ENCODE measurements at regions not wholly inside any gene's neighbourhood (a gene's known extent, or its start where the extent isn't known, plus 50 kb on each side); places are given as distances from the start of the nearest gene placed in this dataset.

DNA sequence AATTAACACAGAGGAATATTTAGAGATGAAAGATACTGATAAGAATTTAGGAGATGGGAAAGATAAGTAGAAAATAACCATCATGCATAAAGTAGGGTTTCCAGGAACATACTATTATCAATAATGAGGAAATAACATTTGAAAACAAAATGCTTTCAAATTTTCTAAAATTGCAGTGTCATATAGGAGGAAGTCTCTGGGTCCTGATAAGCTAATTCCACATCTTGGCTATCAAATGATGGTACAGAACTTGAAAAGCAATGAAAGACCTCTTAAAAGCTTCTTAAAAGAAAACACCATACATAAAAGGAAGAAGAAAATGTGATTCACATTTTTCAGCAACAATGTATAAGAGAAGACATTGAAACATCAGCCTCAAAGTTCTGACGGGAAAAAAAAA is 1024.8 kb downstream of the TSN start:
- no peak overlapping the region for H2BK5ac ChIP-seq (ENCODE audit: low read length)
- no peak overlapping the region for H3K14ac ChIP-seq (ENCODE audit: low read length)
- no peak overlapping the region for H4K91ac ChIP-seq (ENCODE audit: low read depth, low read length, poor library complexity)
- WGBS, 2 donors (ENCODE audit: extremely low coverage in 2 of 2, insufficient read length in 2 of 2, insufficient replicate concordance in 1 of 2): no CpG with 5 or more reads among the region's 1 CpG
- H2BK12ac ChIP-seq (ENCODE audit: low read length): no peak overlapping the region
- H3K4me3 ChIP-seq (ENCODE audit: low read length in 2 of 2): no peak overlapping the region
- H3K36me3 ChIP-seq (replicated peaks in 1 of 2; ENCODE audit: control insufficient read depth in 2 of 2, insufficient read depth in 2 of 2, low read length in 2 of 2): no peaks in the 10 kb centered on the region
- H3K27me3 ChIP-seq (ENCODE audit: control insufficient read depth in 3 of 3, insufficient read depth in 3 of 3, low read depth in 1 of 3, low read length in 3 of 3): no peaks in the 10 kb centered on the region
- no peak overlapping the region for H3K27ac ChIP-seq (replicated peaks; ENCODE audit: low read length)
- H3K9ac ChIP-seq (ENCODE audit: low read depth, low read length, poor library complexity): no peak overlapping the region
- H2AK5ac ChIP-seq (ENCODE audit: low read depth, low read length): no peak overlapping the region
- no peak overlapping the region for H4K8ac ChIP-seq (ENCODE audit: low read depth, low read length)
- no peak overlapping the region for H2BK15ac ChIP-seq (ENCODE audit: low read length)
- no peak overlapping the region for H3K23ac ChIP-seq (ENCODE audit: low read depth, low read length, poor library complexity)
- H3K18ac ChIP-seq (ENCODE audit: low read length): no peak overlapping the region
- DNase-seq (ENCODE audit: low spot score): no peak
- no peak overlapping the region for H2AFZ ChIP-seq (ENCODE audit: low read length)
- H3K4ac ChIP-seq (ENCODE audit: low read length): no peak overlapping the region
- H3K4me1 ChIP-seq (ENCODE audit: control insufficient read depth in 2 of 2, insufficient read depth in 1 of 2, low read depth in 1 of 2, low read length in 2 of 2): no peaks in the 10 kb centered on the region
- H3K9me3 ChIP-seq (replicated peaks in 1 of 2; ENCODE audit: control insufficient read depth in 2 of 2, insufficient read depth in 1 of 2, low read depth in 1 of 2, low read length in 2 of 2): no peaks in the 10 kb centered on the region
- H2BK120ac ChIP-seq (ENCODE audit: low read depth, low read length): no peak overlapping the region
- no peaks in the 10 kb centered on the region for H3K79me1 ChIP-seq (ENCODE audit: low read depth, low read length)
- H3K4me2 ChIP-seq (ENCODE audit: insufficient read depth, low read length, poor library complexity, severe bottlenecking): no peak overlapping the region

DNA sequence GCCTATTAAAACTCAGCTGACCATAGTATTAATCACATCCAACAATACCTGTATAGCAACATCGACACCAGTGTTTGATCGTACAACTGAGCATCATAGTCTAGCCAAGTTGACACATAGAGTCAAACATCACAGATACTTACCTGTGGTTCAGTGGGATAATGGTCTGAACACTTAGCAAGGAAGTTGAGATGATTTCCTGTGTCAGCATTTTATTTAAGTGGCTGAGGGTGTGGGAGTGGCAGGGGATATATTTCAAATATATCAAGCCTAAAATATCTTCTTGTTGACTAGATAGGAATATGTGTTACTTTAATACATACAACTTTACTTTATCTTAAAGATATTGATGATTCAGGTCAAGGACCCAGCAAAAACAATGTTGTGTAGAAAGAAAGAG is 1038.6 kb downstream of the TSN start:
- H4K8ac ChIP-seq (ENCODE audit: low read depth, low read length): no peak overlapping the region
- H2BK12ac ChIP-seq (ENCODE audit: low read length): no peak overlapping the region
- H3K14ac ChIP-seq (ENCODE audit: low read length): no peak overlapping the region
- H3K4me2 ChIP-seq (ENCODE audit: insufficient read depth, low read length, poor library complexity, severe bottlenecking): no peak overlapping the region
- no peak overlapping the region for H3K4me3 ChIP-seq (ENCODE audit: low read length in 2 of 2)
- H3K79me1 ChIP-seq (ENCODE audit: low read depth, low read length): no peaks in the 10 kb centered on the region
- no peak overlapping the region for H2AFZ ChIP-seq (ENCODE audit: low read length)
- H4K91ac ChIP-seq (ENCODE audit: low read depth, low read length, poor library complexity): no peak overlapping the region
- H3K27me3 ChIP-seq (ENCODE audit: control insufficient read depth in 3 of 3, insufficient read depth in 3 of 3, low read depth in 1 of 3, low read length in 3 of 3): no peaks in the 10 kb centered on the region
- no peak for DNase-seq (ENCODE audit: low spot score)
- H2BK120ac ChIP-seq (ENCODE audit: low read depth, low read length): no peak overlapping the region
- no peak overlapping the region for H3K18ac ChIP-seq (ENCODE audit: low read length)
- H2BK15ac ChIP-seq (ENCODE audit: low read length): no peak overlapping the region
- no peak overlapping the region for H3K4ac ChIP-seq (ENCODE audit: low read length)
- H3K4me1 ChIP-seq (ENCODE audit: control insufficient read depth in 2 of 2, insufficient read depth in 1 of 2, low read depth in 1 of 2, low read length in 2 of 2): no peaks in the 10 kb centered on the region
- H3K36me3 ChIP-seq (replicated peaks in 1 of 2; ENCODE audit: control insufficient read depth in 2 of 2, insufficient read depth in 2 of 2, low read length in 2 of 2): no peaks in the 10 kb centered on the region
- no peak overlapping the region for H3K23ac ChIP-seq (ENCODE audit: low read depth, low read length, poor library complexity)
- WGBS, 2 donors (ENCODE audit: extremely low coverage in 2 of 2, insufficient read length in 2 of 2, insufficient replicate concordance in 1 of 2): no CpG with 5 or more reads among the region's 2 CpGs
- no peak overlapping the region for H2BK5ac ChIP-seq (ENCODE audit: low read length)
- no peak overlapping the region for H2AK5ac ChIP-seq (ENCODE audit: low read depth, low read length)
- H3K27ac ChIP-seq (replicated peaks; ENCODE audit: low read length): no peak overlapping the region
- no peak overlapping the region for H3K9ac ChIP-seq (ENCODE audit: low read depth, low read length, poor library complexity)
- H3K9me3 ChIP-seq (replicated peaks in 1 of 2; ENCODE audit: control insufficient read depth in 2 of 2, insufficient read depth in 1 of 2, low read depth in 1 of 2, low read length in 2 of 2): no peaks in the 10 kb centered on the region

DNA sequence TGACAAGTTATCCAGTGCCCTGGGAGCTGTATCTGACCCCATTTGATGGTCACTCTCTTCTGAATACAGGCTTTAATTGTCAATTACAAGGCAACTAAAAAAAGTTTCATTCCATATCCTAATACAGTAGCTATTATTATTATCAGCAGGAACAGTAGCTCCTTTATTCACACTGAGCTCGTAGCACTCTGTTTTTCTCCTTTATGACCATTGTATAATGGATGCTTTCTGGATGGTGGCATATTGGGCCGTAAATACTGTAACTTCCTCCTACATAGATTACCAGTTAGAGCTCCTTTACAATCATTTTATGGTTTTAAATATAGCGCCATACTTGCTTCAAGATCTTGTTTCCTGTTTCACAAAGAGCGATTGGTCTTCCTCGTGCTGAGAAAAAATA is 1040.3 kb downstream of the TSN start:
- WGBS, 2 donors (ENCODE audit: extremely low coverage in 2 of 2, insufficient read length in 2 of 2, insufficient replicate concordance in 1 of 2): no CpG with 5 or more reads among the region's 5 CpGs
- Histone ChIP-seq H2BK120ac (ENCODE audit: low read depth, low read length) (no peak overlapping the region), H3K9me3 (replicated peaks in 1 of 2; ENCODE audit: control insufficient read depth in 2 of 2, insufficient read depth in 1 of 2, low read depth in 1 of 2, low read length in 2 of 2) (no peaks in the 10 kb centered on the region), H2AK5ac (ENCODE audit: low read depth, low read length) (no peak overlapping the region), H3K4ac (ENCODE audit: low read length) (no peak overlapping the region), H3K9ac (ENCODE audit: low read depth, low read length, poor library complexity) (no peak overlapping the region), H3K27me3 (ENCODE audit: control insufficient read depth in 3 of 3, insufficient read depth in 3 of 3, low read depth in 1 of 3, low read length in 3 of 3) (no peaks in the 10 kb centered on the region), H3K79me1 (ENCODE audit: low read depth, low read length) (no peaks in the 10 kb centered on the region), H3K27ac (replicated peaks; ENCODE audit: low read length) (no peak overlapping the region), H3K4me3 (ENCODE audit: low read length in 2 of 2) (no peak overlapping the region), H2BK15ac (ENCODE audit: low read length) (no peak overlapping the region), H2AFZ (ENCODE audit: low read length) (no peak overlapping the region), H2BK12ac (ENCODE audit: low read length) (no peak overlapping the region), H4K8ac (ENCODE audit: low read depth, low read length) (no peak overlapping the region), H3K4me1 (ENCODE audit: control insufficient read depth in 2 of 2, insufficient read depth in 1 of 2, low read depth in 1 of 2, low read length in 2 of 2) (no peaks in the 10 kb centered on the region), H3K36me3 (replicated peaks in 1 of 2; ENCODE audit: control insufficient read depth in 2 of 2, insufficient read depth in 2 of 2, low read length in 2 of 2) (no peaks in the 10 kb centered on the region), H4K91ac (ENCODE audit: low read depth, low read length, poor library complexity) (no peak overlapping the region), H3K18ac (ENCODE audit: low read length) (no peak overlapping the region), H3K23ac (ENCODE audit: low read depth, low read length, poor library complexity) (no peak overlapping the region), H3K14ac (ENCODE audit: low read length) (no peak overlapping the region), H3K4me2 (ENCODE audit: insufficient read depth, low read length, poor library complexity, severe bottlenecking) (no peak overlapping the region), H2BK5ac (ENCODE audit: low read length) (no peak overlapping the region)
- DNase-seq (ENCODE audit: low spot score): no peak

DNA sequence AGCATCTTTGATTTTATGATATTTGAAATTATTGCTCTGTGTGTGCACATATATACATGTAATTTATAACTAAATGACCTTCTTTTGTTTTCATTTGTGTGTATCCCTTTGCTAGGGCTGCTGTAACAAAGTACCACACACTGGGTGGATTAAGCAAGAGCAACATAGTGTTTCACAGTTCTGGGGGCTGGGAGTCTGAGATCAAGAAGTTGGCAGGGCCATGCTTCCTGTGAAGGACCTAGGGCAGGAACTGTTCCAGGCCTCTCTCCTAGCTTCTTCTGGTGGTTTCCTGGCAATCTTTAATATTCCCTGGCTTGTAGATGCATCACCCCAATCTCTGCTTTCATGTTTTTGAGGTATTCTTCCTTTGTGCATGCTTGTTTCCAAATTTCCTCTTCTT is 1043.9 kb downstream of the TSN start:
- H3K14ac ChIP-seq (ENCODE audit: low read length): no peak overlapping the region
- H3K36me3 ChIP-seq (replicated peaks in 1 of 2; ENCODE audit: control insufficient read depth in 2 of 2, insufficient read depth in 2 of 2, low read length in 2 of 2): no peaks in the 10 kb centered on the region
- H3K4me1 ChIP-seq (ENCODE audit: control insufficient read depth in 2 of 2, insufficient read depth in 1 of 2, low read depth in 1 of 2, low read length in 2 of 2): no peaks in the 10 kb centered on the region

More for the DNA sequence above, 1043.9 kb downstream of the TSN start:
- no peak overlapping the region for H2AK5ac ChIP-seq (ENCODE audit: low read depth, low read length)
- no peak overlapping the region for H2BK12ac ChIP-seq (ENCODE audit: low read length)
- no peak overlapping the region for H4K91ac ChIP-seq (ENCODE audit: low read depth, low read length, poor library complexity)
- no peak overlapping the region for H4K8ac ChIP-seq (ENCODE audit: low read depth, low read length)
- no peak overlapping the region for H2AFZ ChIP-seq (ENCODE audit: low read length)
- no peak overlapping the region for H3K23ac ChIP-seq (ENCODE audit: low read depth, low read length, poor library complexity)
- no peak overlapping the region for H3K9ac ChIP-seq (ENCODE audit: low read depth, low read length, poor library complexity)
- H2BK15ac ChIP-seq (ENCODE audit: low read length): no peak overlapping the region
- no peaks in the 10 kb centered on the region for H3K27me3 ChIP-seq (ENCODE audit: control insufficient read depth in 3 of 3, insufficient read depth in 3 of 3, low read depth in 1 of 3, low read length in 3 of 3)
- H3K79me1 ChIP-seq (ENCODE audit: low read depth, low read length): no peaks in the 10 kb centered on the region
- H3K4me2 ChIP-seq (ENCODE audit: insufficient read depth, low read length, poor library complexity, severe bottlenecking): no peak overlapping the region
- H2BK5ac ChIP-seq (ENCODE audit: low read length): no peak overlapping the region
- no peaks in the 10 kb centered on the region for H3K9me3 ChIP-seq (replicated peaks in 1 of 2; ENCODE audit: control insufficient read depth in 2 of 2, insufficient read depth in 1 of 2, low read depth in 1 of 2, low read length in 2 of 2)
- no peak overlapping the region for H2BK120ac ChIP-seq (ENCODE audit: low read depth, low read length)
- no peak overlapping the region for H3K27ac ChIP-seq (replicated peaks; ENCODE audit: low read length)
- H3K4me3 ChIP-seq (ENCODE audit: low read length in 2 of 2): no peak overlapping the region
- H3K4ac ChIP-seq (ENCODE audit: low read length): no peak overlapping the region
- no peak overlapping the region for H3K18ac ChIP-seq (ENCODE audit: low read length)
- no peak for DNase-seq (ENCODE audit: low spot score)

Data from neuronal stem cell (in vitro differentiated cells).